Loucy (cell line): ENCODE measurements at regions not wholly inside any gene's neighbourhood (a gene's known extent, or its start where the extent isn't known, plus 50 kb on each side); places are given as distances from the start of the nearest gene placed in this dataset.

Experiments
- CTCF ChIP-seq: fragments of 200-600 bp; sonication (generic); conservative IDR thresholded peaks from 2 replicates; pipeline ENCODE4 v1.5.1; 2014; ENCODE audit warnings: mild to moderate bottlenecking, antibody characterized with exemption, low read length
- EZH2phosphoT487 ChIP-seq: fragments of 200-600 bp; IDR thresholded peaks from 2 replicates; pipeline ENCODE4 v1.6.1; 2018; ENCODE audit warnings: antibody characterized with exemption, mild to moderate bottlenecking, moderate library complexity, borderline replicate concordance

- TF ChIP-seq CTCF (no peak), EZH2phosphoT487 (no peak)
Observed at GRCh38 chrX:30995060-30995700, 76.7 kb downstream of the FTHL17 start.
